ENCODE measurements at regions not wholly inside any gene's neighbourhood (a gene's known extent, or its start where the extent isn't known, plus 50 kb on each side); places are given as distances from the start of the nearest gene placed in this dataset.

DNA sequence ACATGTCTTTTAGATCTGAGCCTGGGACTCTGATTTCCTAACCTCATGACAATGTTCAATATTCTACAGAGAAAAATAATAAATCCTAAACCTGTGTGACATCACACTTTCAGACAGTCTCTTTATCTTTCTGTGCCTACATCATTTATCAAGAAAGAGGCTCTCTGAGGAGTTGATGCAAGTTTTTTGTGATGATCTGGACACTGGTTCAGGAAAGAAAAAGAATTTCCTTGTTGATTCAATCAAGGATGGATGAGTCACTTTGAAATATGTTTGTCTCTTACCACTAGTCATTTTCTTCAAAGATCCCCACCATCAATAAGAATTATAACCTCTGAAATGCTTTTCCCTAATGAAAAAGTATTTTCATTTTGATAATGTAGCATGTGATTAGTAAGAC is 404.6 kb downstream of the WDR72 start:
- ATAC-seq, result no peak
- no peak overlapping the region for H3K4me3 ChIP-seq (ENCODE audit: low read length)
- H3K4me1 Mint-ChIP-seq, result no peaks in the 10 kb centered on the region
- H3K36me3 ChIP-seq (ENCODE audit: control insufficient read depth, insufficient read depth, low read length), result no peaks in the 10 kb centered on the region
- no peak overlapping the region for H3K27ac ChIP-seq (ENCODE audit: low read length)
- peaks cover 6 to 11% of the 10 kb centered on the region in 2 donors for H3K9me3 Mint-ChIP-seq
- TF ChIP-seq CTCF (IDR thresholded peaks at IDR 0.05), result no peak
- no peaks in the 10 kb centered on the region for H3K27me3 ChIP-seq (ENCODE audit: control insufficient read depth, insufficient read depth, low read length)
- no peaks in the 10 kb centered on the region for H3K36me3 Mint-ChIP-seq
- H3K4me1 ChIP-seq (ENCODE audit: control insufficient read depth, insufficient read depth, low read length), result no peaks in the 10 kb centered on the region
- H3K27me3 Mint-ChIP-seq (ENCODE audit: low read depth in 2 of 2), result no peaks in the 10 kb centered on the region
- no peaks in the 10 kb centered on the region for H3K9me3 ChIP-seq (ENCODE audit: control insufficient read depth, insufficient read depth, low read length)
- H3K27ac Mint-ChIP-seq, result no peak overlapping the region
- intact Hi-C loops (cut with micrococcal nuclease), result no loop called here
- H3K4me3 Mint-ChIP-seq, result no peak overlapping the region
- no peak for DNase-seq

DNA sequence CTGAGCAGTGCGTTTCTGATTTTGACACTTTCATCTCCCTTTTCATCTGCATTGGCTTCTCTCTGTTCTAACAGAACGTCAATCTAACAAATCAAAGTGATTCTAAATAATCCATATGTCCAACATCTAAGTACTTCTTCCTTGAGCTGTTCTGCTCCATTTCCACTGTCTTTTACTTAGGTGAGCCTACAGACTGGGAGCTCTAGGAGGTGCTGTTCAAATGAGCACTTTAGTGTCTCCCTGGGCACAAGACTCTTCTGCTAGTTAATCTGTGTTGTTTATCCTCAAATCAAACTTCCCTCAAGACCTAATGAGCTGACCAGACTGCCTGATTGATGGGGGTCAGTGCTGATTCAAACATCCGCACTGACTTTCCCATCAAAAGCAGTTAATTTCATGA is 408.1 kb downstream of the WDR72 start:
- H3K4me3 ChIP-seq (ENCODE audit: low read length), result no peak overlapping the region
- 88% methylated on average over 3 of the region's 3 CpGs for WGBS (ENCODE audit: insufficient coverage)
- H3K9me3 Mint-ChIP-seq, result peaks cover 3 to 5% of the 10 kb centered on the region in 2 donors

DNA sequence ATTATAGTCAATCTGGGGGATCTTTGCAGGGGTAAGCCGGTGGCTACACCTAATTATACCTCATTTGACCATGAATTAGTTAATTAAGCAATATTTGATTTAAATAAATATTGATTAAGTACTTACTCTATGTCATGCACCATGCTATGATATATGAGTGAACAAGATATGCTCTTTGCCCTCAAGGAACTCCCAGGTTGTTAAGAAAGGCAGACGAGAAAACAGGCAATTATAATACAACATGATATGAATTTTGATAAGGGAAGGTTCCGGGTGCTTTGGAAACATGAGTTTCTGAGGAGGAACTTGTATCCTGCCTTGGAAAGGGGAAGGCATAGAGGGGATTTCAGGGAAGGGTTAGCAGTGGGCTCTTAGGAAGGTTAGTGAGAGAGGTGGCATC is 412.9 kb downstream of the WDR72 start:
- intact Hi-C loops (cut with micrococcal nuclease), result no loop called here
- H3K4me3 Mint-ChIP-seq, result no peak overlapping the region
- Histone ChIP-seq H3K4me1 (ENCODE audit: control insufficient read depth, insufficient read depth, low read length) (no peaks in the 10 kb centered on the region), H3K9me3 (ENCODE audit: control insufficient read depth, insufficient read depth, low read length) (no peaks in the 10 kb centered on the region), H3K27me3 (ENCODE audit: control insufficient read depth, insufficient read depth, low read length) (no peaks in the 10 kb centered on the region), H3K4me3 (ENCODE audit: low read length) (no peak overlapping the region), H3K36me3 (ENCODE audit: control insufficient read depth, insufficient read depth, low read length) (no peaks in the 10 kb centered on the region), H3K27ac (ENCODE audit: low read length) (no peak overlapping the region)
- no peaks in the 10 kb centered on the region for H3K36me3 Mint-ChIP-seq
- WGBS (ENCODE audit: insufficient coverage), result 73% methylated on average over 2 of the region's 3 CpGs
- ATAC-seq (no peak), DNase-seq (no peak)
- H3K27me3 Mint-ChIP-seq (ENCODE audit: low read depth in 2 of 2), result no peaks in the 10 kb centered on the region
- TF ChIP-seq CTCF (IDR thresholded peaks at IDR 0.05), result no peak
- no peaks in the 10 kb centered on the region for H3K4me1 Mint-ChIP-seq
- peaks cover 3 to 5% of the 10 kb centered on the region in 2 donors for H3K9me3 Mint-ChIP-seq
- H3K27ac Mint-ChIP-seq, result no peak overlapping the region

More for the DNA sequence above, 408.1 kb downstream of the WDR72 start:
- Mint-ChIP-seq H3K4me3 (no peak overlapping the region), H3K36me3 (no peaks in the 10 kb centered on the region), H3K27ac (no peak overlapping the region), H3K4me1 (no peaks in the 10 kb centered on the region), H3K27me3 (ENCODE audit: low read depth in 2 of 2) (no peaks in the 10 kb centered on the region)
- H3K4me1 ChIP-seq (ENCODE audit: control insufficient read depth, insufficient read depth, low read length), result no peaks in the 10 kb centered on the region
- no peak overlapping the region for H3K27ac ChIP-seq (ENCODE audit: low read length)
- intact Hi-C loops (cut with micrococcal nuclease), result no loop called here
- H3K27me3 ChIP-seq (ENCODE audit: control insufficient read depth, insufficient read depth, low read length), result no peaks in the 10 kb centered on the region
- no peak for ATAC-seq
- no peak for TF ChIP-seq CTCF (IDR thresholded peaks at IDR 0.05)
- no peaks in the 10 kb centered on the region for H3K9me3 ChIP-seq (ENCODE audit: control insufficient read depth, insufficient read depth, low read length)
- DNase-seq, result no peak
- no peaks in the 10 kb centered on the region for H3K36me3 ChIP-seq (ENCODE audit: control insufficient read depth, insufficient read depth, low read length)

DNA sequence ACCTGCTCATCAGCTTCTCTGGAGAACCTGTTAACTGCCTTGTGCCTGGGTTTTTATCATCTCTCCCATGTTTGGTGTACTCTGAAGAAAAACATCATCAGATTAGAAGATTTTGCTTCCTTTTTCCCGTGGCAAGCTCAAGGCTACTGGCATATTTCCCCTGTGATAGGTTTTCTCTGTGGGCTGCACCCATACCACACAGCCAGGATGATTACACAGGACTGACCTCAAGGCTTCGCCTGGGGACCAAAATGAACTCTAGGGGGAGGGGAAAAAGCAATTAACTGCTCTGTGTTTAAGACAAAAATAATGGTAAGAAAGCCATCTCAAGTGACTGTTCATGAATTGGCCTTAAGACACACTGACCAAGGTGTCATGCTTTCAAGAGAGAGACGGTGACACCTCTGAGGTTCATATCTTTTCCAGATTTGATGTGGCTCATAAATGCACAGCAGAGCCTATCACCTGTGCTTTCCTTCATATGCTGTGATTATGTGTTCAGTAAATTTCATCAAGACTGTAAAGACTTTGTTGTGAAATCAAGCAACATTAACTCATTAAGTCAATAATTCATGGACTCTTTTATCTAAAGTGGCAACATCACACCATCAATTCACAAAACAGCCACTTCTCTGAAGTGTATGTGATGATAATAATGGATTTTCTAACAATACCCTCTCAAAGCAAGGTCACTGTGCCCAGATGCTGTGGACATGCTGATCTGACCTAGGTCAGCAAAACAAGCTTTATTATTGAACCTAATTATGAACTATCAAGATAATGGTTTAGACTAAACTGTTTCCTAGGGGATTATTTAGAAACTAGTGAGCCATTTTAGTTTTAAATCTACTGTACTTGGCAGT is 427.9 kb downstream of the WDR72 start:
- Mint-ChIP-seq H3K36me3 (no peaks in the 10 kb centered on the region), H3K4me3 (no peak overlapping the region), H3K27me3 (ENCODE audit: low read depth in 2 of 2) (no peaks in the 10 kb centered on the region), H3K9me3 (peaks cover 3 to 4% of the 10 kb centered on the region in 2 donors), H3K27ac (no peak overlapping the region), H3K4me1 (no peaks in the 10 kb centered on the region)
- no peaks in the 10 kb centered on the region for H3K4me1 ChIP-seq (ENCODE audit: control insufficient read depth, insufficient read depth, low read length)
- 39% methylated on average over 3 of the region's 3 CpGs for WGBS (ENCODE audit: insufficient coverage)
- no peaks in the 10 kb centered on the region for H3K36me3 ChIP-seq (ENCODE audit: control insufficient read depth, insufficient read depth, low read length)
- no peaks in the 10 kb centered on the region for H3K9me3 ChIP-seq (ENCODE audit: control insufficient read depth, insufficient read depth, low read length)
- DNase-seq (no peak), ATAC-seq (no peak)
- intact Hi-C loops (cut with micrococcal nuclease), result no loop called here
- no peak for TF ChIP-seq CTCF (IDR thresholded peaks at IDR 0.05)
- H3K27me3 ChIP-seq (ENCODE audit: control insufficient read depth, insufficient read depth, low read length), result no peaks in the 10 kb centered on the region
- no peak overlapping the region for H3K27ac ChIP-seq (ENCODE audit: low read length)
- H3K4me3 ChIP-seq (ENCODE audit: low read length), result no peak overlapping the region

Measured in natural killer cell (primary cell).